Trophoblast cell (in vitro differentiated cells and primary cell): ENCODE measurements at regions not wholly inside any gene's neighbourhood (a gene's known extent, or its start where the extent isn't known, plus 50 kb on each side); places are given as distances from the start of the nearest gene placed in this dataset.

Experiments
- DNase-seq, 2 donors: peaks; one replicate each; pipeline ENCODE4 v3.0.0-alpha.2; 2016
- H2AFZ ChIP-seq: 2 replicates; pipeline ENCODE4 v1.6.1; 2013; ENCODE audit warnings: low read length, moderate library complexity, mild to moderate bottlenecking; ENCODE audit not compliant: insufficient read depth, poor library complexity
- H2AK5ac ChIP-seq: 2 replicates; pipeline ENCODE4 v1.6.1; 2013; ENCODE audit warnings: mild to moderate bottlenecking, low read length
- H2BK120ac ChIP-seq: 2 replicates; pipeline ENCODE4 v1.6.1; 2013; ENCODE audit warnings: low read length, mild to moderate bottlenecking, moderate library complexity; ENCODE audit not compliant: insufficient read depth, poor library complexity
- H2BK12ac ChIP-seq: 2 replicates; pipeline ENCODE4 v1.6.1; 2013; ENCODE audit warnings: mild to moderate bottlenecking, low read length, moderate library complexity
- H2BK5ac ChIP-seq: 2 replicates; pipeline ENCODE4 v1.6.1; 2013; ENCODE audit warnings: low read length, low read depth, moderate library complexity, mild to moderate bottlenecking; ENCODE audit not compliant: poor library complexity
- H3K14ac ChIP-seq: 2 replicates; pipeline ENCODE4 v1.6.1; 2013; ENCODE audit warnings: mild to moderate bottlenecking, low read length
- H3K18ac ChIP-seq: 2 replicates; pipeline ENCODE4 v1.6.1; 2013; ENCODE audit warnings: mild to moderate bottlenecking, low read length
- H3K23ac ChIP-seq: 2 replicates; pipeline ENCODE4 v1.6.1; 2013; ENCODE audit warnings: low read length
- H3K27ac ChIP-seq: 2 replicates; pipeline ENCODE4 v1.5.1; 2013; ENCODE audit warnings: low read depth, mild to moderate bottlenecking, inconsistent platforms, low read length, moderate library complexity
- H3K27me3 ChIP-seq: 2 replicates; pipeline ENCODE4 v1.6.1; 2013; ENCODE audit warnings: inconsistent platforms, mild to moderate bottlenecking, low read length, moderate library complexity; ENCODE audit not compliant: insufficient read depth
- H3K36me3 ChIP-seq, 2 experiments: 1 replicate in 1 of 2; 2 replicates in 1 of 2; pipeline ENCODE4 v1.6.1; 2013; ENCODE audit warnings: low read length in 2 of 2, mild to moderate bottlenecking in 2 of 2, moderate library complexity in 1 of 2; ENCODE audit not compliant: insufficient read depth in 2 of 2, control insufficient read depth in 1 of 2
- H3K4ac ChIP-seq: 2 replicates; pipeline ENCODE4 v1.6.1; 2013; ENCODE audit warnings: low read depth, mild to moderate bottlenecking, low read length, moderate library complexity
- H3K4me1 ChIP-seq, 2 experiments: 1 replicate in 1 of 2; 2 replicates in 1 of 2; pipeline ENCODE4 v1.6.1; 2013; ENCODE audit warnings: low read length in 2 of 2, mild to moderate bottlenecking in 2 of 2, moderate library complexity in 1 of 2; ENCODE audit not compliant: insufficient read depth in 2 of 2, control insufficient read depth in 1 of 2
- H3K4me2 ChIP-seq: 2 replicates; pipeline ENCODE4 v1.6.1; 2013; ENCODE audit warnings: inconsistent platforms, mild to moderate bottlenecking, low read length, moderate library complexity
- H3K4me3 ChIP-seq: 2 replicates; pipeline ENCODE4 v1.5.1; 2013; ENCODE audit warnings: mild to moderate bottlenecking, low read depth, low read length, inconsistent platforms
- H3K79me1 ChIP-seq: one replicate; pipeline ENCODE4 v1.6.1; 2013; ENCODE audit warnings: low read length
- H3K79me2 ChIP-seq: 2 replicates; pipeline ENCODE4 v1.6.1; 2013; ENCODE audit warnings: low read length, mild to moderate bottlenecking; ENCODE audit not compliant: control insufficient read depth, insufficient read depth, poor library complexity
- H3K9ac ChIP-seq: 2 replicates; pipeline ENCODE4 v1.6.1; 2013; ENCODE audit warnings: mild to moderate bottlenecking, low read length
- H3K9me3 ChIP-seq: 2 replicates; pipeline ENCODE4 v1.6.1; 2013; ENCODE audit warnings: low read depth, mild to moderate bottlenecking, control low read depth, inconsistent platforms, low read length; ENCODE audit not compliant: insufficient read depth
- H4K12ac ChIP-seq: 2 replicates; pipeline ENCODE4 v1.6.1; 2013; ENCODE audit warnings: low read depth, mild to moderate bottlenecking, low read length, moderate library complexity
- H4K8ac ChIP-seq: 2 replicates; pipeline ENCODE4 v1.6.1; 2013; ENCODE audit warnings: low read depth, mild to moderate bottlenecking, low read length, moderate library complexity
- H4K91ac ChIP-seq: one replicate; pipeline ENCODE4 v1.6.1; 2013; ENCODE audit warnings: low read depth, mild to moderate bottlenecking, low read length, moderate library complexity
- WGBS: extraction: QIAGEN DNeasy Blood & Tissue Kit; methylation state at CpG from one replicate; pipeline ENCODE4 v1.1.7; 2013; ENCODE audit warnings: missing lambda C conversion rate; ENCODE audit not compliant: insufficient read length, insufficient coverage; ENCODE audit errors: extremely low coverage; 5-methylcytosine and 5-hydroxymethylcytosine counted together

- no peak overlapping the region for H2BK12ac ChIP-seq
- H3K4ac ChIP-seq, result no peak overlapping the region
- no peak overlapping the region for H2AFZ ChIP-seq
- peaks cover 1% of the 10 kb centered on the region for H3K27me3 ChIP-seq
- no peak overlapping the region for H4K12ac ChIP-seq
- no peak overlapping the region for H2AK5ac ChIP-seq
- no CpG with 5 or more reads among the region's 8 CpGs for WGBS
- H3K79me2 ChIP-seq, result no peaks in the 10 kb centered on the region
- H4K8ac ChIP-seq, result no peak overlapping the region
- H3K4me3 ChIP-seq, result no peak overlapping the region
- H3K27ac ChIP-seq, result no peak overlapping the region
- no peak overlapping the region for H3K14ac ChIP-seq
- no peaks in the 10 kb centered on the region for H3K4me1 ChIP-seq
- H3K9me3 ChIP-seq, result peaks cover 5% of the 10 kb centered on the region
- H3K36me3 ChIP-seq, result no peaks in the 10 kb centered on the region
- DNase-seq, result no peak
- H3K23ac ChIP-seq, result no peak overlapping the region
- H3K79me1 ChIP-seq, result no peaks in the 10 kb centered on the region
- H3K9ac ChIP-seq, result no peak overlapping the region
- H3K18ac ChIP-seq, result no peak overlapping the region
- H3K4me2 ChIP-seq, result no peak overlapping the region
- no peak overlapping the region for H4K91ac ChIP-seq
- no peak overlapping the region for H2BK120ac ChIP-seq
- no peak overlapping the region for H2BK5ac ChIP-seq
Observed at GRCh38 chr3:14595561-14595960, 55.4 kb upstream of the GRIP2 start.

GRCh38 chr3:14597266-14597665 is 54.3 kb upstream of the CCDC174 start:
- Histone ChIP-seq H3K9me3 (peaks cover 5% of the 10 kb centered on the region), H4K12ac (no peak overlapping the region), H3K4me3 (no peak overlapping the region), H2BK120ac (no peak overlapping the region), H3K18ac (no peak overlapping the region), H3K4me1 (peaks cover 1 to 3% of the 10 kb centered on the region in 2 experiments), H2AK5ac (no peak overlapping the region), H3K79me2 (no peaks in the 10 kb centered on the region), H3K4ac (no peak overlapping the region), H2BK12ac (no peak overlapping the region), H4K8ac (no peak overlapping the region), H3K23ac (no peak overlapping the region), H3K27me3 (peaks cover 14% of the 10 kb centered on the region), H4K91ac (no peak overlapping the region), H2AFZ (no peak overlapping the region), H3K14ac (no peak overlapping the region), H3K27ac (no peak overlapping the region), H3K79me1 (no peaks in the 10 kb centered on the region), H2BK5ac (no peak overlapping the region), H3K9ac (no peak overlapping the region), H3K36me3 (no peaks in the 10 kb centered on the region), H3K4me2 (no peak overlapping the region)
- WGBS, result no CpG with 5 or more reads among the region's 3 CpGs
- DNase-seq, result no peak

DNA sequence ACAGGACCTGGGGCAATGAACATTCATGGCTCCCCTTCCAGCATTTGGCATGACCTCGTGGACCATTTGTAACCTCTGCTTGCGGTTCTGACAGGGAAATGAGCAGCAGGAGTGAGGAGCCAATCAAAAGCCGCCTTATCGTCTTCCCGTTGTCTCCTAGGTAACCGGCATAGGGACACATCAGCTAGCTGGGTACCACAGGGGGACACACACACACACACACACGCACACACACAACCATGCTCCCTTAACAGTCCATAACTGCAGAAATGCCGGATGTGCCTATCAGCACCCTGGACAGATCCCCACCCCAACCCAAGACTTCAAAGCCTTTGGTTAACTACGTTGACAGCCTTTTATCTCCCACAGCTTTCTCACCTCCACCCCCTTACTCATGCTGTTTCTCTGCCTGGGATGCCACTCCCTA is 53.4 kb upstream of the CCDC174 start:
- Histone ChIP-seq H3K23ac (no peak overlapping the region), H3K4me1 (peaks cover 6% of the 10 kb centered on the region in 2 experiments), H3K9ac (no peak overlapping the region), H3K4me3 (no peak overlapping the region), H3K18ac (no peak overlapping the region), H4K12ac (no peak overlapping the region), H4K8ac (no peak overlapping the region), H3K27me3 (peaks cover 22% of the 10 kb centered on the region), H2AK5ac (no peak overlapping the region), H3K36me3 (no peaks in the 10 kb centered on the region), H3K79me1 (no peaks in the 10 kb centered on the region), H3K4ac (no peak overlapping the region), H2BK12ac (no peak overlapping the region), H3K79me2 (no peaks in the 10 kb centered on the region), H4K91ac (no peak overlapping the region), H3K27ac (no peak overlapping the region), H2BK120ac (no peak overlapping the region), H3K4me2 (no peak overlapping the region), H2BK5ac (no peak overlapping the region), H3K9me3 (peaks cover 5% of the 10 kb centered on the region), H2AFZ (no peak overlapping the region), H3K14ac (no peak overlapping the region)
- no CpG with 5 or more reads among the region's 9 CpGs for WGBS
- peak in 1 of 2 donors; percentile 50 for DNase-seq

- Histone ChIP-seq H3K27me3 (peaks cover 24% of the 10 kb centered on the region), H4K12ac (no peak overlapping the region), H3K4me2 (no peak overlapping the region), H2BK120ac (no peak overlapping the region), H3K4me3 (no peak overlapping the region), H3K9ac (no peak overlapping the region), H4K91ac (no peak overlapping the region), H3K14ac (no peak overlapping the region), H3K9me3 (peaks cover 3% of the 10 kb centered on the region), H3K4me1 (peaks cover 6% of the 10 kb centered on the region in 2 experiments), H2BK5ac (no peak overlapping the region), H2BK12ac (no peak overlapping the region), H3K18ac (no peak overlapping the region), H3K4ac (no peak overlapping the region), H3K36me3 (no peaks in the 10 kb centered on the region), H2AK5ac (no peak overlapping the region), H3K79me2 (no peaks in the 10 kb centered on the region), H2AFZ (no peak overlapping the region), H3K79me1 (no peaks in the 10 kb centered on the region), H3K27ac (no peak overlapping the region), H4K8ac (no peak overlapping the region), H3K23ac (no peak overlapping the region)
- no peak for DNase-seq
Observed at GRCh38 chr3:14599488-14599887, 52.1 kb upstream of the CCDC174 start.
